K562 (cell line): ENCODE measurements at regions not wholly inside any gene's neighbourhood (a gene's known extent, or its start where the extent isn't known, plus 50 kb on each side); places are given as distances from the start of the nearest gene placed in this dataset.

ENCODE experiments used
- ATAC-seq: fragments of 200-7000 bp; cut with Tn5 transposase; 3 replicates; pipeline ENCODE4 v1.9.1; 2020; ENCODE audit warnings: moderate library complexity
- BruUV-seq: library from RNA; stranded (reverse); fragments of 400-500 nt; replicated peaks from 2 replicates; lab custom pipeline; 2021; lab: Mats Ljungman, UMichigan
- CTCF ChIA-PET: fragments of 300-600 bp; formaldehyde crosslinking; extraction: SDS; loops from one replicate; lab custom pipeline; 2021; ENCODE audit warnings: low intra/inter-chr PET ratio; lab: Yijun Ruan, JAX
- POLR2A ChIA-PET: fragments of 300-600, 350-650 bp; sonication (Branson Sonifier 250); formaldehyde crosslinking; extraction: SDS; loops from one replicate; lab custom pipeline; 2021; ENCODE audit warnings: antibody characterized with exemption, inconsistent platforms; lab: Yijun Ruan, JAX
- DNase-seq, 4 experiments: peaks; one replicate each; pipeline versions ENCODE4 v3.0.0 to v3.0.0-alpha.2; 2011 to 2018; ENCODE audit warnings: low spot score in 3 of 4, mixed read lengths in 3 of 4; ENCODE audit errors: extremely low read depth in 1 of 4
- FAIRE-seq: peaks from 2 replicates; lab custom pipeline; 2011; peaks lifted over from hg19 to GRCh38; lab: Jason Lieb, UNC
- H2AFZ ChIP-seq: 2 replicates; pipeline ENCODE4 v1.6.0; 2011; ENCODE audit warnings: low read depth, low read length, control low read depth, inconsistent platforms
- H3K27ac ChIP-seq: fragments of 200-600 bp; 3 replicates; pipeline ENCODE4 v1.8.0; 2011; ENCODE audit warnings: low read depth, mild to moderate bottlenecking, control low read depth, inconsistent platforms, low read length, moderate library complexity, mixed read lengths; ENCODE audit errors: extremely low read depth
- H3K27me3 ChIP-seq, 2 experiments: fragments of 300-600 bp in 1 of 2; 2 replicates in 1 of 2; 3 replicates in 1 of 2; pipeline versions ENCODE4 v1.6.0 to v1.8.0; 2011; ENCODE audit warnings: inconsistent platforms in 2 of 2, low read length in 2 of 2, mild to moderate bottlenecking in 1 of 2, mixed read lengths in 1 of 2, moderate library complexity in 1 of 2; ENCODE audit not compliant: control insufficient read depth in 2 of 2, insufficient read depth in 2 of 2
- H3K36me3 ChIP-seq: fragments of 300-600 bp; 3 replicates; pipeline ENCODE4 v1.8.0; 2011; ENCODE audit warnings: mild to moderate bottlenecking, low read length, inconsistent platforms; ENCODE audit not compliant: control insufficient read depth, insufficient read depth
- H3K4me1 ChIP-seq, 2 experiments: fragments of 200-600 bp in 1 of 2; replicated peaks in 1 of 2; 2 replicates in 1 of 2; 3 replicates in 1 of 2; pipeline versions ENCODE4 v1.5.1 to v1.8.0; 2011; ENCODE audit warnings: inconsistent platforms in 2 of 2, low read length in 2 of 2, mild to moderate bottlenecking in 1 of 2, mixed read lengths in 1 of 2, moderate library complexity in 1 of 2; ENCODE audit not compliant: control insufficient read depth in 2 of 2, insufficient read depth in 2 of 2
- H3K4me2 ChIP-seq: 2 replicates; pipeline ENCODE4 v1.6.1; 2011; ENCODE audit warnings: low read length, control low read depth, inconsistent platforms, mixed read lengths; ENCODE audit not compliant: insufficient read depth
- H3K4me3 ChIP-seq: fragments of 200-600 bp; sonication (generic), shearing (Covaris generic); 2 replicates; pipeline ENCODE4 v1.5.1; 2016; ENCODE audit warnings: control low read depth, inconsistent platforms
- H3K79me2 ChIP-seq: fragments of 200-600 bp; 3 replicates; pipeline ENCODE4 v1.8.0; 2011; ENCODE audit warnings: low read length, inconsistent platforms; ENCODE audit not compliant: control insufficient read depth, insufficient read depth
- H3K9ac ChIP-seq, 2 experiments: 2 replicates each; pipeline versions ENCODE4 v1.6.0 to v1.6.1; 2011; ENCODE audit warnings: low read depth in 2 of 2, low read length in 2 of 2, control low read depth in 1 of 2, inconsistent platforms in 1 of 2, mild to moderate bottlenecking in 1 of 2, mixed read lengths in 1 of 2; ENCODE audit not compliant: insufficient read depth in 1 of 2
- H3K9me1 ChIP-seq: one replicate; pipeline ENCODE4 v1.6.0; 2011; ENCODE audit warnings: inconsistent platforms, mild to moderate bottlenecking, low read length, moderate library complexity; ENCODE audit not compliant: control insufficient read depth, insufficient read depth
- H3K9me3 ChIP-seq: replicated peaks from 2 replicates; pipeline ENCODE4 v1.5.1; 2011; ENCODE audit warnings: low read depth, low read length, inconsistent platforms; ENCODE audit not compliant: control insufficient read depth, insufficient read depth
- H4K20me1 ChIP-seq: replicated peaks from 2 replicates; pipeline ENCODE4 v1.6.1; 2011; ENCODE audit warnings: low read length, inconsistent platforms, mixed read lengths; ENCODE audit not compliant: control insufficient read depth, insufficient read depth
- BRD9 ChIP-seq: fragments of 450-650 bp; IDR thresholded peaks from 2 replicates; pipeline ENCODE4 v1.6.1; 2018; ENCODE audit warnings: low read depth; ENCODE audit not compliant: partially characterized antibody
- DMBX1 ChIP-seq: fragments of 250-450 bp; sonication (Bioruptor Pico); IDR thresholded peaks from 2 replicates; pipeline ENCODE4 v1.8.0; 2022; ENCODE audit warnings: inconsistent platforms, mild to moderate bottlenecking, moderate library complexity, borderline replicate concordance
- KLF16 ChIP-seq: IDR thresholded peaks from 2 replicates; pipeline ENCODE4 v1.6.1; 2016; ENCODE audit warnings: antibody characterized with exemption
- PCBP2 ChIP-seq: fragments of 200-400 bp; formaldehyde crosslinking; IDR thresholded peaks from 2 replicates; pipeline ENCODE4 v1.6.1; 2018; ENCODE audit warnings: low read length, low read depth, mild to moderate bottlenecking, moderate library complexity; ENCODE audit not compliant: poor library complexity, severe bottlenecking
- THAP12 ChIP-seq: fragments of 250-450 bp; sonication (Bioruptor Pico); IDR thresholded peaks from 2 replicates; pipeline ENCODE4 v1.9.0; 2021; ENCODE audit warnings: mild to moderate bottlenecking, inconsistent platforms
- ZBTB1 ChIP-seq: sonication (generic); formaldehyde crosslinking; IDR thresholded peaks from 2 replicates; pipeline ENCODE4 v1.8.1; 2023; ENCODE audit warnings: missing genetic modification reagents, low read depth, mild to moderate bottlenecking, borderline replicate concordance
- ZMIZ1 ChIP-seq, 2 experiments: fragments of 150-350 bp in 1 of 2; IDR thresholded peaks; 2 replicates each; pipeline ENCODE4 v1.6.1; 2012 to 2016; ENCODE audit warnings: low read depth in 2 of 2, low read length in 2 of 2, mild to moderate bottlenecking in 1 of 2, moderate library complexity in 1 of 2
- ZNF449 ChIP-seq: fragments of 250-450 bp; sonication (Bioruptor Pico); IDR thresholded peaks from 2 replicates; pipeline ENCODE4 v1.8.0; 2022; ENCODE audit warnings: moderate library complexity, mild to moderate bottlenecking, inconsistent platforms
- ZNF766 ChIP-seq: fragments of 200-800 bp; sonication (Bioruptor generic); conservative IDR thresholded peaks from 2 replicates; pipeline ENCODE4 v1.6.1; 2016; ENCODE audit warnings: missing genetic modification characterization, missing compliant biosample characterization
- WGBS: fragments of 100-300 bp; shearing (Covaris generic); methylation state at CpG from one replicate; pipeline ENCODE4 v1.1.6; 2016; ENCODE audit warnings: low coverage, mixed read lengths; ENCODE audit not compliant: insufficient coverage; ENCODE audit errors: missing lambda C conversion rate; 5-methylcytosine and 5-hydroxymethylcytosine counted together
- in situ Hi-C: fragments of 300-500 bp; cut with MboI; formaldehyde crosslinking; loops from 4 replicates; pipeline ENCODE4 v1.15.0; 2018; ENCODE audit warnings: inconsistent platforms, mixed read lengths
- intact Hi-C: fragments of 100-400 bp; cut with micrococcal nuclease; formaldehyde crosslinking; loops from 2 replicates; pipeline ENCODE4 v1.14.2; 2022

GRCh38 chr4:188263321-188263720 is 124.1 kb downstream of the TRIML1 start (continued):
- no peak for TF ChIP-seq THAP12 (CRISPR knock-in tag)
- TF ChIP-seq KLF16 = no peak
- no peak for TF ChIP-seq ZNF449 (CRISPR knock-in tag)
- TF ChIP-seq ZNF766 (CRISPR knock-in tag) = no peak

- H3K4me3 ChIP-seq = no peak overlapping the region
- no peaks in the 10 kb centered on the region for H3K9me3 ChIP-seq
- H3K4me2 ChIP-seq = no peak overlapping the region
- no peaks in the 10 kb centered on the region; a peak in 1 of 5 replicates for H3K27me3 ChIP-seq
- no TSS peak for BruUV-seq
- no peaks in the 10 kb centered on the region for H4K20me1 ChIP-seq
- no peak for FAIRE-seq
- no peak for ATAC-seq
- ChIA-PET CTCF (no interaction called here), POLR2A (no interaction called here)
- intact Hi-C loops (no loop called here), in situ Hi-C loops (no loop called here)
- H3K79me2 ChIP-seq = no peaks in the 10 kb centered on the region
- WGBS = 2% methylated on average over 6 of the region's 6 CpGs
- no peaks in the 10 kb centered on the region for H3K9me1 ChIP-seq
- no peak overlapping the region for H3K9ac ChIP-seq
- no peak overlapping the region for H3K27ac ChIP-seq
- DNase-seq = no peak
- H3K36me3 ChIP-seq = no peaks in the 10 kb centered on the region
- no peak overlapping the region for H2AFZ ChIP-seq
- no peaks in the 10 kb centered on the region for H3K4me1 ChIP-seq
- TF ChIP-seq PCBP2 (no peak), DMBX1 (no peak), ZMIZ1 (IDR thresholded peaks at IDR 0.05; ENCODE audit: low read depth in 2 of 2, low read length in 2 of 2) (no peak), BRD9 (no peak), ZBTB1 (CRISPR knock-in tag) (no peak)
Observed at GRCh38 chr4:188266386-188266785, 127.1 kb downstream of the TRIML1 start.
